ENCODE measurements at regions not wholly inside any gene's neighbourhood (a gene's known extent, or its start where the extent isn't known, plus 50 kb on each side); places are given as distances from the start of the nearest gene placed in this dataset.

DNA sequence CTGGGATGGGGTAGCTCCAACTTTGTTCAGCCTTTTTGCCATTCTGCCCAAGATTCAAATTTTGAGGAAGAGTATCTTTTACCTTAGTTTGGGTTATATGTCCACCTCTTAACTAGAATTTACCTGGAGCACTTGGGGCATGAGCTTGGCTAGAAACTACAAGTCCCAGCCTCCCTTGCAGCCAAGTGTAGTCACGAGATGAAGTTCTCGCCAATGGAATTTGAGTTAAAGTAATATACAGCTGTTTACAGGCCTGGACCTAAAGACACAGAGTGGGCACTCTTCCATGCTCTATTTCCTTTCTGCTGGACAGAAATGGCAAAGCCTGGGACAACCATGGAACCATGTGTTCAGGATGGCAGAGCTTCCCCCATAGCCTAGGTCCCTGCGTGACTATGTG is 233.6 kb upstream of the GATB start:
- Mint-ChIP-seq H3K9me3 (no peaks in the 10 kb centered on the region), H3K4me1 (peaks cover 20% of the 10 kb centered on the region), H3K36me3 (no peaks in the 10 kb centered on the region), H3K4me3 (no peak overlapping the region), H3K27ac (no peak overlapping the region), H3K27me3 (ENCODE audit: insufficient read depth, low read depth) (no peaks in the 10 kb centered on the region)
- Histone ChIP-seq H3K4me3 (no peak overlapping the region), H3K36me3 (no peaks in the 10 kb centered on the region), H3K27me3 (no peaks in the 10 kb centered on the region), H4K20me1 (ENCODE audit: low read depth) (no peaks in the 10 kb centered on the region), H3K4me1 (peaks cover 5% of the 10 kb centered on the region), H3K79me2 (ENCODE audit: low read depth) (no peaks in the 10 kb centered on the region), H3F3A (ENCODE audit: low read depth) (no peaks in the 10 kb centered on the region), H3K27ac (no peak overlapping the region), H3K9ac (no peak overlapping the region), H3K4me2 (no peak overlapping the region), H3K9me3 (ENCODE audit: low read depth) (no peaks in the 10 kb centered on the region), H2AFZ (replicated peaks) (no peak overlapping the region)
- TF ChIP-seq EZH2 (IDR thresholded peaks at IDR 0.05): no peak
- TF ChIP-seq, protein P1, sequence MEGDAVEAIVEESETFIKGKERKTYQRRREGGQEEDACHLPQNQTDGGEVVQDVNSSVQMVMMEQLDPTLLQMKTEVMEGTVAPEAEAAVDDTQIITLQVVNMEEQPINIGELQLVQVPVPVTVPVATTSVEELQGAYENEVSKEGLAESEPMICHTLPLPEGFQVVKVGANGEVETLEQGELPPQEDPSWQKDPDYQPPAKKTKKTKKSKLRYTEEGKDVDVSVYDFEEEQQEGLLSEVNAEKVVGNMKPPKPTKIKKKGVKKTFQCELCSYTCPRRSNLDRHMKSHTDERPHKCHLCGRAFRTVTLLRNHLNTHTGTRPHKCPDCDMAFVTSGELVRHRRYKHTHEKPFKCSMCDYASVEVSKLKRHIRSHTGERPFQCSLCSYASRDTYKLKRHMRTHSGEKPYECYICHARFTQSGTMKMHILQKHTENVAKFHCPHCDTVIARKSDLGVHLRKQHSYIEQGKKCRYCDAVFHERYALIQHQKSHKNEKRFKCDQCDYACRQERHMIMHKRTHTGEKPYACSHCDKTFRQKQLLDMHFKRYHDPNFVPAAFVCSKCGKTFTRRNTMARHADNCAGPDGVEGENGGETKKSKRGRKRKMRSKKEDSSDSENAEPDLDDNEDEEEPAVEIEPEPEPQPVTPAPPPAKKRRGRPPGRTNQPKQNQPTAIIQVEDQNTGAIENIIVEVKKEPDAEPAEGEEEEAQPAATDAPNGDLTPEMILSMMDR (IDR thresholded peaks at IDR 0.05): no peak
- no peak for TF ChIP-seq EZH2phosphoT487 (IDR thresholded peaks at IDR 0.05)
- no peak for DNase-seq (ENCODE audit: low spot score)

DNA sequence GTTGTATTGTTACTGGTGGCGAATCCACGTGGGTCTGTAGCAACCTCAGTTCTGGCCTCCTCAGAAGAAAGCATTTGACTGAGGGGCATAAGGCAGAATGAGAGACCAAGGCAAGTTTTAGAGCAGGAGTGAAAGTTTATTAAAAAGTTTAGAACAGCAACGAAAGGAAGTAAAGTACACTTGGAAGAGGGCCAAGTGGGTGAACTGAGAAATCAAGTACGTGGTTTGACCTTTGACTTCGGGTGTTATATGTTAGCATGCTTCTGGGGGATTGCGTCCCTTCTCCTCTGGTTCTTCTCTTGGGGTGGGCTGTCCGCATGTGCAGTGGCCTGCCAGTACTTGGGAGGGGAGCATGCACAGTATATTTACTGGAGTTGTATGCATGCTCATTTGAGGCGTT is 232.7 kb upstream of the GATB start:
- Histone ChIP-seq H4K20me1 (ENCODE audit: low read depth) (no peaks in the 10 kb centered on the region), H3K9me3 (ENCODE audit: low read depth) (no peaks in the 10 kb centered on the region), H3K27ac (no peak overlapping the region), H3K36me3 (no peaks in the 10 kb centered on the region), H3K27me3 (no peaks in the 10 kb centered on the region), H3K9ac (no peak overlapping the region), H2AFZ (replicated peaks) (no peak overlapping the region), H3K79me2 (ENCODE audit: low read depth) (no peaks in the 10 kb centered on the region), H3K4me1 (peaks cover 5% of the 10 kb centered on the region), H3F3A (ENCODE audit: low read depth) (no peaks in the 10 kb centered on the region), H3K4me3 (no peak overlapping the region), H3K4me2 (no peak overlapping the region)
- Mint-ChIP-seq H3K27ac (no peak overlapping the region), H3K4me1 (peaks cover 15% of the 10 kb centered on the region), H3K27me3 (ENCODE audit: insufficient read depth, low read depth) (no peaks in the 10 kb centered on the region), H3K9me3 (no peaks in the 10 kb centered on the region), H3K36me3 (no peaks in the 10 kb centered on the region), H3K4me3 (no peak overlapping the region)
- DNase-seq (ENCODE audit: low spot score): no peak
- TF ChIP-seq EZH2 (IDR thresholded peaks at IDR 0.05): no peak
- no peak for TF ChIP-seq EZH2phosphoT487 (IDR thresholded peaks at IDR 0.05)
- TF ChIP-seq, protein P1 (IDR thresholded peaks at IDR 0.05): no peak

DNA sequence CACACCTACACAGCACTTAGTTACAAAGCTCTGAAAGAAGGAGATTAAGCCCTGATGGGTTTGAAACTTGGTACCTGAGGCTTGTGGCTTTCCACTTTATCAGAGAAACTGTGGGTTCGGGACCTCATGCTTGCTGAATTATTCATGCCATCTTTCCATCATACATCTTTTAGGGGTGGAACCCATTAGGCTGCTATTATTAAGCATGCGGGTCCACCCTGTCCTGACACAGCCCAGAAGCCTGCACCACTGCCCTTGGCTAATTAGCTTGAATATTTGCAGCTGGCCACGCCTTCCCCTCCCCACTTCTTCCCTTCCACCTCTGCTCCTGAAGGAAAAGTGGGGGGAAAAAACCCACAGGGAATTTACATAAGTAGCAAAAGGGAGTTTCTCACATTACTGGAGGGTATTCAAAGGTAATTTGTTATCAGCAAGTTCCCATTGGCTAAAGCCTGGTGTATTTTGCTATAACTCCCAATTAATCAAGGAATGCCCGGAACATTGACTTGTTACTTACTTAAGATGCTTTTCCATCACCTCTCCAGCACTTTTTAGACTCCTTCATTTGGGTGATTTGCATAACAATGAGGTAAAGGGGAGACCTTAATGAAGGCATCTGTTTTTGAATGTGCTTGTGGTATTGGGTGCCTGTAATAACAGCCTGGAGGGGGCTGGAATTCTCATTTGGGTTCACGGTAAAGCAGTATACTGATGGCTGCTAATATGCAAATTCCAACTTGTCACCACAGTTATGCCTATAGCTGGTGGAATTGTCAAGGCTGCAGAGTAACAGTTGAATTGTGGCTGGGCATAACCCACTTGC is 231.7 kb upstream of the GATB start:
- H3K36me3 Mint-ChIP-seq: no peaks in the 10 kb centered on the region
- no peak overlapping the region for H3K27ac Mint-ChIP-seq
- H3F3A ChIP-seq (ENCODE audit: low read depth): no peaks in the 10 kb centered on the region
- peaks cover 15% of the 10 kb centered on the region for H3K4me1 Mint-ChIP-seq
- no peaks in the 10 kb centered on the region for H3K9me3 Mint-ChIP-seq
- H3K79me2 ChIP-seq (ENCODE audit: low read depth): no peaks in the 10 kb centered on the region
- H4K20me1 ChIP-seq (ENCODE audit: low read depth): no peaks in the 10 kb centered on the region
- H3K27me3 ChIP-seq: no peaks in the 10 kb centered on the region
- H3K27me3 Mint-ChIP-seq (ENCODE audit: insufficient read depth, low read depth): no peaks in the 10 kb centered on the region
- H3K4me1 ChIP-seq: peaks cover 5% of the 10 kb centered on the region
- H3K36me3 ChIP-seq: no peaks in the 10 kb centered on the region
- no peak overlapping the region for H3K27ac ChIP-seq
- DNase-seq (ENCODE audit: low spot score): no peak
- no peak overlapping the region for H3K4me2 ChIP-seq
- no peak overlapping the region for H3K9ac ChIP-seq
- H2AFZ ChIP-seq (replicated peaks): no peak overlapping the region
- TF ChIP-seq, protein P1 (IDR thresholded peaks at IDR 0.05): no peak
- TF ChIP-seq EZH2 (IDR thresholded peaks at IDR 0.05) (no peak), EZH2phosphoT487 (IDR thresholded peaks at IDR 0.05) (no peak)
- H3K4me3 Mint-ChIP-seq: no peak overlapping the region
- H3K4me3 ChIP-seq: no peak overlapping the region
- H3K9me3 ChIP-seq (ENCODE audit: low read depth): no peaks in the 10 kb centered on the region
